HEK293T (cell line): ENCODE measurements at regions not wholly inside any gene's neighbourhood (a gene's known extent, or its start where the extent isn't known, plus 50 kb on each side); places are given as distances from the start of the nearest gene placed in this dataset.

Source experiments
- CTCF ChIA-PET: fragments of 350-600 bp; formaldehyde crosslinking; extraction: SDS; loops from one replicate; lab custom pipeline; 2021; ENCODE audit warnings: antibody characterized with exemption, inconsistent platforms; lab: Yijun Ruan, JAX
- POLR2A ChIA-PET: fragments of 350-600 bp; formaldehyde crosslinking; extraction: SDS; loops from one replicate; lab custom pipeline; 2020; ENCODE audit warnings: antibody characterized with exemption, inconsistent platforms; lab: Yijun Ruan, JAX
- DNase-seq: peaks from one replicate; pipeline ENCODE4 v3.0.0; 2012; ENCODE audit warnings: mixed read lengths; ENCODE audit errors: extremely low spot score
- ARNT ChIP-seq: fragments of 450-650 bp; IDR thresholded peaks from 2 replicates; pipeline ENCODE4 v1.6.1; 2017; ENCODE audit warnings: mild to moderate bottlenecking
- BHLHE40 ChIP-seq: fragments of 450-650 bp; IDR thresholded peaks from 2 replicates; pipeline ENCODE4 v1.6.1; 2016; ENCODE audit warnings: mild to moderate bottlenecking, moderate library complexity, borderline replicate concordance
- CTBP1 ChIP-seq: fragments of 450-650 bp; IDR thresholded peaks from 2 replicates; pipeline ENCODE4 v1.6.1; 2016; ENCODE audit warnings: borderline replicate concordance
- ELF4 ChIP-seq: fragments of 450-650 bp; IDR thresholded peaks from 2 replicates; pipeline ENCODE4 v1.6.1; 2017; ENCODE audit warnings: antibody characterized with exemption
- FOXA1 ChIP-seq: fragments of 450-650 bp; IDR thresholded peaks from 2 replicates; pipeline ENCODE4 v1.6.1; 2016; ENCODE audit warnings: mild to moderate bottlenecking
- FOXK2 ChIP-seq: fragments of 450-650 bp; IDR thresholded peaks from 2 replicates; pipeline ENCODE4 v1.6.1; 2016; ENCODE audit warnings: mild to moderate bottlenecking
- FOXM1 ChIP-seq: fragments of 450-650 bp; IDR thresholded peaks from 2 replicates; pipeline ENCODE4 v1.6.1; 2017; ENCODE audit warnings: mild to moderate bottlenecking, borderline replicate concordance
- HDGF ChIP-seq: fragments of 450-650 bp; IDR thresholded peaks from 2 replicates; pipeline ENCODE4 v1.6.1; 2017; ENCODE audit warnings: antibody characterized with exemption, borderline replicate concordance
- L3MBTL2 ChIP-seq: fragments of 450-650 bp; conservative IDR thresholded peaks from 2 replicates; pipeline ENCODE4 v1.6.1; 2016; ENCODE audit warnings: mild to moderate bottlenecking
- LEF1 ChIP-seq: fragments of 450-650 bp; IDR thresholded peaks from 2 replicates; pipeline ENCODE4 v1.6.1; 2017; ENCODE audit warnings: mild to moderate bottlenecking, borderline replicate concordance
- NFRKB ChIP-seq: fragments of 450-650 bp; IDR thresholded peaks from 2 replicates; pipeline ENCODE4 v1.6.1; 2016; ENCODE audit warnings: mild to moderate bottlenecking, moderate library complexity
- PKNOX1 ChIP-seq: fragments of 450-650 bp; IDR thresholded peaks from 2 replicates; pipeline ENCODE4 v1.6.1; 2016
- SP1 ChIP-seq: fragments of 450-650 bp; IDR thresholded peaks from 2 replicates; pipeline ENCODE4 v1.6.1; 2017
- SUZ12 ChIP-seq: fragments of 450-650 bp; IDR thresholded peaks from 2 replicates; pipeline ENCODE4 v1.6.1; 2016; ENCODE audit warnings: mild to moderate bottlenecking
- TARDBP ChIP-seq: fragments of 450-650 bp; IDR thresholded peaks from 2 replicates; pipeline ENCODE4 v1.6.1; 2016
- ZNF384 ChIP-seq: fragments of 450-650 bp; IDR thresholded peaks from 2 replicates; pipeline ENCODE4 v1.6.1; 2016

- no peak for DNase-seq
- TF ChIP-seq SP1 (no peak), BHLHE40 (no peak), PKNOX1 (no peak), ZNF384 (no peak), FOXK2 (no peak), FOXM1 (no peak), L3MBTL2 (no peak), FOXA1 (no peak), ELF4 (no peak), SUZ12 (no peak), CTBP1 (no peak), HDGF (no peak), TARDBP (no peak), ARNT (no peak), NFRKB (no peak), LEF1 (no peak)
- POLR2A ChIA-PET = no interaction called here
- CTCF ChIA-PET = interaction anchor here (0.6 kb wide), 2 partner anchors 322 to 550 kb away, joined by 3 to 4 read pairs; no protein-coding TSS in a partner anchor
Observed at GRCh38 chr6:37580176-37580955, 80.7 kb upstream of the CCDC167 start.

- CTCF ChIA-PET = no interaction called here
- TF ChIP-seq BHLHE40 = no peak
- no peak for TF ChIP-seq NFRKB
- TF ChIP-seq FOXA1 = no peak
- TF ChIP-seq CTBP1 = no peak
- TF ChIP-seq SUZ12 = no peak
- TF ChIP-seq ELF4 = no peak
- no peak for TF ChIP-seq HDGF
- no peak for TF ChIP-seq FOXM1
- TF ChIP-seq SP1 = no peak
- no peak for TF ChIP-seq LEF1
- TF ChIP-seq TARDBP = no peak
- no peak for TF ChIP-seq ARNT
- TF ChIP-seq ZNF384 = no peak
- TF ChIP-seq FOXK2 = no peak
- no peak for TF ChIP-seq L3MBTL2
- POLR2A ChIA-PET = no interaction called here
- no peak for DNase-seq
Observed at GRCh38 chr6:37579444-37580067, 79.9 kb upstream of the CCDC167 start.

- CTCF ChIA-PET = interaction anchor here (0.6 kb wide), 1 partner anchor 28 kb away, joined by 3 read pairs; no protein-coding TSS in a partner anchor
- no peak for DNase-seq
- POLR2A ChIA-PET = no interaction called here
- TF ChIP-seq FOXK2 (no peak), TARDBP (no peak), SUZ12 (no peak), SP1 (no peak), HDGF (no peak), FOXA1 (no peak)
Observed at GRCh38 chr6:37578104-37578503, 78.4 kb upstream of the CCDC167 start.

GRCh38 chr6:37576336-37576737, 76.6 kb upstream of the CCDC167 start:
- POLR2A ChIA-PET = no interaction called here

GRCh38 chr6:37575221-37575620, 75.5 kb upstream of the CCDC167 start:
- ChIA-PET POLR2A (no interaction called here), CTCF (no interaction called here)
- DNase-seq = no peak
- no peak for TF ChIP-seq PKNOX1
- TF ChIP-seq LEF1 = no peak
- TF ChIP-seq SUZ12 = no peak
- no peak for TF ChIP-seq SP1
- no peak for TF ChIP-seq TARDBP
- no peak for TF ChIP-seq FOXA1
- TF ChIP-seq ZNF384 = no peak
- no peak for TF ChIP-seq ELF4
- TF ChIP-seq FOXK2 = no peak
- TF ChIP-seq HDGF = no peak
- TF ChIP-seq BHLHE40 = no peak
- TF ChIP-seq L3MBTL2 = no peak
- no peak for TF ChIP-seq ARNT
- TF ChIP-seq NFRKB = no peak
- no peak for TF ChIP-seq CTBP1
- TF ChIP-seq FOXM1 = no peak

More at GRCh38 chr6:37576336-37576737, 76.6 kb upstream of the CCDC167 start:
- CTCF ChIA-PET = interaction anchor here (1.7 kb wide), 1 partner anchor 11 kb away, joined by 6 read pairs; no protein-coding TSS in a partner anchor
- no peak for TF ChIP-seq BHLHE40
- DNase-seq = no peak

- DNase-seq = no peak
- TF ChIP-seq HDGF (no peak), NFRKB (no peak), ARNT (no peak), LEF1 (no peak), SP1 (no peak), PKNOX1 (no peak), TARDBP (no peak), CTBP1 (no peak), L3MBTL2 (no peak), ZNF384 (no peak), BHLHE40 (no peak), FOXK2 (no peak), FOXM1 (no peak), ELF4 (no peak), SUZ12 (no peak), FOXA1 (no peak)
- POLR2A ChIA-PET = no interaction called here
- CTCF ChIA-PET = no interaction called here
Observed at GRCh38 chr6:37572334-37572733, 72.6 kb upstream of the CCDC167 start.
